ENCODE measurements at regions not wholly inside any gene's neighbourhood (a gene's known extent, or its start where the extent isn't known, plus 50 kb on each side); places are given as distances from the start of the nearest gene placed in this dataset.
"Not testable (repeated sequence)": the region's sequence is repeated elsewhere in the genome, so short reads cannot be mapped to it uniquely, and the experiment has no call there.

DNA sequence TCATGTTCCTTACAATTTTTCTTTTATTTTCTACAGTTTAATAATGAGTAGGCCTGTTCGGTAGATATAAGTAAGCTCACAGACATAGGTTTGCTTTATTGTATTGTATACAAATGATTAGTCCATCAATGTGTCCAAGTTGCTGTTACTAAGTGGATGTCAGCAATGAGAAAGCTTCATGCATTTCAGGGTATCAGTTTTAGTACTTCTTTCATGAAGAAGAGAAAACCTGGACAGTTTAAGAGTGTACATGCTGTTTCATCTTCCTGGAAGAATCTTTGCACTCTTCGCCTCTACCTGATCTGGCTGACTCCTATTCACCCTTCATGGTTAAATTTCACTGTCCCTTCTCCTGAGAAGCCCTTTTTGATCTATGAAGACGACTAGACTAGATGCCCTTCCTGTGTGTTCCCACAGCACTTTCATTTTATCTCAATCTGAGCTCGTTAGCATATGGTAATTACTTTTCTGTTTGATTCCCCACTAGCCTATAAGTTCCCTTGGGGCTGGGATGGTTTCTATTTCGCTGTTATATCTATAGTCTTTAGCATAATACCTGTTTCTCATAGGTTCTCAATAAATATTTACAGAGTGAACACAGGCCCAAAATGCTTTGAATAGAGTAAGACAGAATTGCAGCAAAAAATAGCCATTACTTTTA, 70.7 kb downstream of the CETN3 start:
- no peak for DNase-seq

DNA sequence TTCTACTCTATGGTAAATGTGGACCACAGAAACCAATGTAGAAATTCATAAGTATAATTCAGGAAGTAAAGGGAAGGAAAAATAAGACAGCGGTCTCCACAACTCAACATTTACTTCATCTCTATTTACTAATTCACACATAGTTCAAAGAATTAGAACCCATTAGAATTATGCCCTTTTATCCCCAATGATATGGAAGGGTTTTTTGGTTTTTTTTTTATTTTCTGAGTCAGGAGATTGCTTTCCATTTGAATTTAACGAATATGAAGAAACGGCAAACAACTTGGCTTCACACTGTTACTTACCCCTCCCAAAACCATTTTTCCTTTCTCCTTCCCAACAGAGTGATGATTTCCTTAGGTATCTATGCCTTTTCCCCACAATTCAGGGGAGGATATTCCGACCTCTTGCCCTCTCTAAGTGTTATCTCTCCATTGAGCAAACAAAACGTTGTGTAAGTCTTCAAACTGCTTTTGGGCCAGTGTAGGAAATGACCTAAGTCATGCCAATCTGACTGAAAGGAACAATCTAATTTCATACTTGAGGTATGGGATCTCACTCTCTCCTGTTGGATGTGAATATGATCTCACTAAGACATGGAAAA, 72.0 kb downstream of the CETN3 start:
- no peak for DNase-seq

GRCh38 chr5:90336752-90337151, 72.8 kb downstream of the CETN3 start:
- DNase-seq: no peak

- no peak for DNase-seq
Measured at GRCh38 chr5:90334741-90335140, 74.8 kb downstream of the CETN3 start.

DNA sequence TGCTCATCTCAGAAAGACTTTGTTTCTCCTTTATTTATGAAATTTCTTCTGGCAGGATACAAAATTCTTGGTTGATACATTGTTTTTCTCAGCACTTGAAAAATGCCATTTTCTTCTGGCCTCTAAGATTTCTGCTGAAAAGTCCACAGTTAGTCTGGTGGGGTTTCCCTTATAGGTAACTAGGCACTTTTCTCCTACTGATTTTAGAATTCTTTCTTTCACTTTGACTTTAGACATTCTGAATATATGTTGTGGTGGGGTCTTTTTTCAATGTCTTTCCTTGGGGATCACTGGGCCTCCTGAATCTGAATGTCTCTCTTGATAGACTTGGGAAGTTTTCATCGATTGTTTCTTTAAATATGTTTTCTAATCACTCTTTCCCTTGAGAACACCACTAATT, 79.6 kb downstream of the CETN3 start:
- no peak for DNase-seq

DNA sequence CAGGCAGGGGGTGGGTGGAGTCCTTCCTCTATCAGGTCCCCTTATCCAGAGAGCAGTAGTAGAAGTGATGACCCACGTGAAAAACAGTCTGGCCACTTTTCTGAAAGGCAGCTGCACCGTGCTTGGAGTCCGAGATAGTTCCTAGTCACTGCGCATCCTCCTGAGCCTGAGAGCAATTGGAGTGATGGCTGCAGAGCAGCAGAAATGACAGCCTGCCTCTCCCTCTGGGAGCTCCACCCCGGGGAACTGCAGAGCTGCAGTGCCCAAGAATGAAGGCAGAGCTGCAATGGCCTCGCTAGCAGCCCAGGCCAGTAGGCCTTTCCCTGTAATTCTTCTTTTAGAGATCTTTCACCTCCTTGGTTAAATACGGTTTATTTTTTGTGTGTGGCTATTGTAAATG, 82.6 kb downstream of the CETN3 start:
- DNase-seq: no peak

DNA sequence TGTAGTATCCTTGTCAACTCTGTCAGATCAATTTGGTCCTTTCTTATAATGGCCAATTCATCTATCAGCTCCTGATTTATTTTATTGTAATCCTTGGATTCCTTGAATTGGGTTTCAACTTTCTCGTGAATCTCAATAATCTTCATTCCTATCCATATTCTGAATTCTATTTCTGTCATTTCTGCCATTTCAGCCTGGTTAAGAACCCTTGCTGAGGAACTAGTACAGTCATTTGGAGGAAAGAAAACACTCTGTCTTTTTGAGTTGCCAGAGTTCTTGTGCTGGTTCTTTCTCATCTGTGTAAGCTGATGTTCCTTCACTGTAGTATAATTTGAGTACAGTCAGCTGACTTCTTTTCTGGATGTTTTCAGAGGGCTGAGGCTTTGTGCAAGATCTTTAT, 84.5 kb downstream of the CETN3 start:
- DNase-seq: no peak

- not testable (repeated sequence) for DNase-seq
Measured at GRCh38 chr5:90320348-90320747, 89.2 kb downstream of the CETN3 start.

DNA sequence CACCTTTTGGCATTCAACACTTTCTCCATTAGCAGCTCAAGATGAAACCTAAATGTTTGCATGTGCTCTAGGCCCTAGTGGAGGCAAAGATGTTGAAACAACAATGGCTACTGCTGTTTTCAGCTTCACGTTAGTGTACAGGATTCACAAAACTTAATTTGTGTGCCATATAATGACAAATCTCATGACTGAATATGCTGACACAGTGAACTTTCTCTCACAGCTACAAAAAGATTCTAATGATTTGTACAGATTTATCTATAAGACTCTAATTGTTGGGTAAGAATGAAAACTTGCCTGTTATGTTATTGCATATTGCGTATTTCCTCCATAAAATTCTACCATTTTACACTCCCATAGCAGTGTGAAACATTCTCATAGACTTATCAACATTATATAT, 97.5 kb downstream of the CETN3 start:
- DNase-seq: no peak

DNA sequence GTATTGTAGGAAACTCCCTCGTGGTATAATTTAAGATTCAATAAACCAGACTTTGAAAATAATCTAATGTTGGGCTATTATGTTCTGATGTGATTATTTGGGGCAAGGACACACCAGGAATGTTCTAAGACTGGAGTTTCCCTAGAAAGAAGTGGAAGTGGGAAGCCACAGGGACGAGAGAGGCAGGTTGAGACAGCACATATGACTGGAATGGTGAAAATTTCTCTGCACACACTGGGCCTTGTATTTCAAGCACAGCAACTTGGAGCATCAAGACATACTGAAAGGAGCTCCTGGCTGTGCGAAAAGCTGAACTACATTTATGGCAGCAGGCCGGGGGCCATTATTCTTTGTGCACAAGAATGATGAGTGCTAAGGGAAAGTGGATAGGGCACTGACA, 98.2 kb downstream of the CETN3 start:
- no peak for DNase-seq

DNA sequence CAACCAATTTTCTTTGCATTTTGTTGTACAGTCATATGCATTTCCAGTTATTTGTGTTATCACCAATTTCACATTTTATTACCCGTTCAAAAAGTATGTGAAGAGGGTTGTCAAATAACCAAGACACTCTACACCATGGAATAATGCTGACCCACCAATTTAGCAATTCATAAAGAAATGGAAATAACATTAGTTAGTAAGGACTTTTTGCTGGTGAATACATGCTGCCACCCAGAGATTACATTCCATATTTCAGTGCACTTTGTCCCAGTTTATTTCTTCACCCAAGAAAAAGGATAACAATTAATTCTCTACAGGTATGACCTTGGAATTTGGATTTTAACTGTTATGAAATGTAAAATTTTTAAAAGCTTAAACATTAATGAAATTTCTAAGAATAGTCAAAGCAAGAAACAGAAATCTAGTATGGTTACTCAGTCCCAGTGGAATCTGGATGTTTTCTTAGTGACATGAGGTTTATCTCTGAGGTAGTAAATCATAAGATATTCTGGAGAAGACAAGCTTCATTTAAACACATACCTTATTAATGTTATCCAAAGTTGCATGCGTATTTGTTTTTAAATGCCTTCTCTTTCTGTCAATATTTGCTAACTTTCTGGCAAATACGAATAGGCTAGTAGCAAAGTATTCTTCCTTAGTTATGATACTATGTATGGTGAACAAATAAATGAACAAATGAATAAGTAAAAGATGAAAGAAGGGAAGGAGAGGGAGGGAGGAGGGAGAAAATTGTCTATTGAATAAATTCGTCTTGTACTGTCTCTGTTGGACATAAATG, 100.6 kb downstream of the CETN3 start:
- no peak for DNase-seq

DNA sequence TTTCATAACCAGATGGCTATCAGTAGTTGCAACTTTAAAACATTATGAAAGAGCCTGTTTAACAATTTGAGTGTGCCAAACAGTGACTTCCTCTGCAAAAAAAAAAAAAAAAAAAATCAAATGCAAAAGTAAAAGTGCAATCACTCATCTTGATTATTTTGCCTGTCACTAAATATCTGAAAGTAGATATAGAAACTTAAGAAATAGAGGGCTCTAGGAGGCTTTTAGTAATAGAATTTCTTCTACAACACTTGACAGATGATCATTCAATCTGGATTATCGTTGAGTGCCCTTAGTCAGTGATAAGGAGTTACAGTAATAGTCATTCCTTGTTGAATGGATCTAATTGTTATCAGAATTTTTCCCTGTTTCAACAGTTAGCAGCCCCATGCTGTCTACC, 101.8 kb downstream of the CETN3 start:
- DNase-seq: no peak

DNA sequence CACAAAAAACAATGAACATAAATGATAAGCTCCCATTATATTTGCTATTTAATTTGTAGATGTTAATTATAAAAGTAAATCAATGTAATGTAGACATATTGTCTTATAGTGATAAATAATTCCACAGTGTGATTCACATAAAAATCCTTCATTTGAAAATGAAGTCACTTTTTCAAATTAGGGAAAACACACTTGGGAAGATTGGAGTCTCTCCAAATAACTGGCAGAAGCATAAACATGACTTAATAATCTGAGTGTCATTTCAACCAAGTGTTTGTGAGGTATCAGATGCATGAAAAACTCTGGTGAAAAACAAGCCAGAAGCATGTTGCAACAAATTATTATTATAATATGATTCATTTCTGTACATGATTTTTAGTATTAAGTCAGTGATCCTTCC, 102.2 kb downstream of the CETN3 start:
- no peak for DNase-seq

- DNase-seq: no peak
Measured at GRCh38 chr5:90306613-90307012, 102.9 kb downstream of the CETN3 start.

DNA sequence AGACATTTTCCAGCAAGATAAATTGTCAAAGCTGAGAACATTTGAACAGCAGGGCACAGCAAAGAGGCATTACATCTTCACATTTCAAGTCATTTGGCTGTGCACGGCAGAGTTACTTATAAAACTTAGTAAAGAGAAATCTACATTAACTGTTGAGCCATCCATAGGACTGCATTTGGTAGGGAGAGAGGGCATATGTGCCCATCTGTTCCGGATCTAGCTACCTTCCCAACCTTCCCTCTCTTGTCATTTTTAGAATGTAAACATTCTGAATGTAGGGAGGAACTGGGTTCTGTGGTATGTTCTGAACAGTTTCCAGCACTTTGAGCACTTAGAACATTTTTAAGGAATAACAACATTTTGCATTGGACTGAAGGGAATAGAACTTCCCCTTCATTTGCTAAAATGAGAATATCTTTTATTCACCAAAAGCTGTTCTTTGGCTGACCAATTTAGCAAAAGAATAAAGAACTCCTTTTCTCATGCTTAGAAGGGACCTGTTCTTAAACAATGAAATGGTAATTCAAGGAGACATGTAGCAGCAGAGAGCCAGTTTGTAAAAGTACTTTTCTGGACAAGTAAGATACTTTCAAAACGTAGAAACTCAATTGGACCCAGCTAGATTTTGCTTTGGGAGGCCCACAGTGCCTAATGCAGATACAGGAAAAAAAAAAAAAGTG, 104.4 kb downstream of the CETN3 start:
- no peak for DNase-seq

GRCh38 chr5:90301248-90301647, 108.3 kb downstream of the CETN3 start:
- DNase-seq: no peak

- DNase-seq: no peak
Measured at GRCh38 chr5:90297045-90297764, 112.4 kb downstream of the CETN3 start.

DNA sequence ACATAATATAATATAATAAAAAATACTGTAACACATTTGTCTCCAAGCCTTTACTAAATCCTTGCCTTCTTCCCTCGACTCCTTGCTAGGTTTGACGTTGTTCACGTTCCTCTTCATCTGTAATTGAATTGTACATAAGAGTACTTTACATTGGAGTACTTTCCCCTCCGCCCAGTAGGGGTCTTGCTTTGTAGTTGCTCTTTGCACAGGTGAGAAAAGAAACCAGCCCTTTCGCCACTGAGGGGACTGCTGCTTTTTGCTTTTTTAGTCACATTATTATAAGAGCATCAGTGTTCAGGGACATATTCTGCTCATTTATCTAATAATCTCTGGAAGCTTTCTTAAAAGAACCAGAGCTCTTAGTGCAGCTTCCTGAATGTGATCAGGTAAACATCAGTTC, 115.0 kb downstream of the CETN3 start:
- DNase-seq: no peak

DNA sequence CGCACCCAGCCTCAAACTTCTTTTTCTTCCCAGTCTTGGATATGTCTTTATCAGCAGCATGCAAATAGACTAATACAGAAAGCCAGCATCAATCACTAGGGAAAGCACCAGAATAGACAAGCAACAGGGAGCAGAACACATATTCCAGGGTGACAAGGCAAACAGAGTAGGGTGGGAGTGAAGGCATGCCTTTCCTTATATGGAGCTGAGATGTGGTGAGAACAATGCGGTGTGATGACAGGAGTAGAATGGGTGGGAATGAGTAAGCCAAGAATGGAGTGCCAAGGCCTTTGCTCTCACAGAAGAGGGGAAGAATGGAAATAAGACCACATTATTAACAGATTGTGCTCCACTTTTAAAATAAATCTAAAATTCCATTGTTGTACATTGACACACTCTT, 115.6 kb downstream of the CETN3 start:
- no peak for DNase-seq

- no peak for DNase-seq
Measured at GRCh38 chr5:90290648-90291047, 118.9 kb downstream of the CETN3 start.

DNA sequence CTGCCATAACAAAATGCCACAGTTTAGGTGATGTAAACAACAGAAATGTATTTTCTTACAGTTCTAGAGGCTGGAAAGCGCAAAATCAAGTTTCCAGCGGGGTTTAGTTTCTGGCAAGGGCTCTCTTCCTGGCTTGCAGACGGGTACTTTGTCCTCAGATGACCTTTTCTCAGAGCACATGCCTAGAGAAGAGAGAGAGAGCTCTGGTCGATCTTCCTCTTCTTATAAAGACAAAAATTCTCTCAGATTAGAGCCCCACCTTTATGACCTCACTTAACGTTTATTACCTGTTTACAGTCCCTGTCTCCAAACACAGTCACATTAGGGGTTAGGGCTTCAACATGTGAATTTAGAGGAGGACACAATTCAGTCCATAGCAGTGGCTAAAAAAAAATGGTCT, 119.7 kb downstream of the CETN3 start:
- DNase-seq: no peak

DNA sequence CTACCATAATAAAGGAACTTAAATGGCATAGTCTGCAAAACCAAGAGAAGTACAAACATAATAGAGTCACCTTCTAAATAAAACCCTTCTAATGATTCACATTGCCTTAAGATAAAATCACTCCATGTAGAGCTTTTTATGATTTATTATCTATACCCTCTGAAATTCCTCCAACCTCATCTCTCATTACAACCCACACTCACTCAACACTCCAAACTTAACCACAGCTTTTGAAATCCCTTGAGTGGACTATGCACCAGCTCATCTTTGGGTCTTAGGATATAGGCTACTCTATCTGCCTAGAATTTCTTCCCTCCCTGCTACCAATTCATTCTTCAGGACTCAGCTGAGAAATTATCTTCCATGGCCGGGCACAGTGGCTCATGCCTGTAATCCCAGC, 122.5 kb downstream of the CETN3 start:
- no peak for DNase-seq

DNA sequence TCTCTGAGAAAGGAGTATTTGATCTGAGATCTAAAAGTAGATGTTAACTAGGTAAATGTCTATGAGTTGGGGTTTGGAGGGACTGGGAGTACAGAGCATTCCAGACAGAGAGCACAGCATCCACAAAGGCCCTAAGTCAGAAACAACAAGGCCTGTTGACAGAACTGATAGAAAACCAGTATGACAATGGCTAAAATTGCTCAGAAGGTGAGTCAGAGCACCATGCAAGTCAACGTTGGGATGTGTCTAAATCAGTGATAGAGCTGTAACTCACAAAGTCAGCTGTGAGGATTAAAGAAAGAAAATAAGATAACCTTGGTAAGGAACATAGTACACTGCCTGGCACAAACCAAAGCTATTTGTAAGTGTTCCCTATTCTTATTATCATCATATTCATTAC, 124.0 kb downstream of the CETN3 start:
- DNase-seq: no peak

Measured in NCI-H2171 (cell line).